Neuronal stem cell (in vitro differentiated cells): ENCODE measurements at regions not wholly inside any gene's neighbourhood (a gene's known extent, or its start where the extent isn't known, plus 50 kb on each side); places are given as distances from the start of the nearest gene placed in this dataset.

ENCODE experiments used
- DNase-seq: peaks from one replicate; pipeline ENCODE4 v3.0.0-alpha.2; 2013; ENCODE audit warnings: low spot score
- H2AFZ ChIP-seq: one replicate; pipeline ENCODE4 v1.6.1; 2013; ENCODE audit warnings: mild to moderate bottlenecking, low read length, inconsistent platforms
- H2AK5ac ChIP-seq: 2 replicates; pipeline ENCODE4 v1.6.1; 2013; ENCODE audit warnings: low read depth, mild to moderate bottlenecking, inconsistent platforms, low read length, moderate library complexity, mixed read lengths
- H2BK120ac ChIP-seq: 2 replicates; pipeline ENCODE4 v1.6.1; 2013; ENCODE audit warnings: low read depth, mild to moderate bottlenecking, inconsistent platforms, low read length, moderate library complexity, mixed read lengths
- H2BK12ac ChIP-seq: one replicate; pipeline ENCODE4 v1.6.1; 2013; ENCODE audit warnings: low read length, inconsistent platforms
- H2BK15ac ChIP-seq: 2 replicates; pipeline ENCODE4 v1.6.1; 2013; ENCODE audit warnings: mild to moderate bottlenecking, low read length, inconsistent platforms, mixed read lengths
- H2BK5ac ChIP-seq: one replicate; pipeline ENCODE4 v1.6.1; 2013; ENCODE audit warnings: inconsistent platforms, mild to moderate bottlenecking, low read length, moderate library complexity
- H3K14ac ChIP-seq: one replicate; pipeline ENCODE4 v1.6.1; 2013; ENCODE audit warnings: low read length, inconsistent platforms
- H3K18ac ChIP-seq: 2 replicates; pipeline ENCODE4 v1.6.1; 2013; ENCODE audit warnings: low read length, inconsistent platforms
- H3K23ac ChIP-seq: 2 replicates; pipeline ENCODE4 v1.6.1; 2013; ENCODE audit warnings: low read depth, mild to moderate bottlenecking, mixed read lengths, low read length, inconsistent platforms; ENCODE audit not compliant: poor library complexity
- H3K27ac ChIP-seq: replicated peaks from 3 replicates; pipeline ENCODE4 v1.5.1; 2013; ENCODE audit warnings: low read length, inconsistent platforms
- H3K27me3 ChIP-seq, 3 experiments: 2 replicates each; pipeline ENCODE4 v1.6.1; 2013; ENCODE audit warnings: low read length in 3 of 3, mild to moderate bottlenecking in 2 of 3, inconsistent platforms in 1 of 3, low read depth in 1 of 3, mixed read lengths in 1 of 3, moderate library complexity in 1 of 3; ENCODE audit not compliant: control insufficient read depth in 3 of 3, insufficient read depth in 3 of 3
- H3K36me3 ChIP-seq, 2 donors: replicated peaks in 1 of 2; 2 replicates each; pipeline ENCODE4 v1.6.1; 2013; ENCODE audit warnings: low read length in 2 of 2; ENCODE audit not compliant: control insufficient read depth in 2 of 2, insufficient read depth in 2 of 2
- H3K4ac ChIP-seq: 2 replicates; pipeline ENCODE4 v1.6.1; 2013; ENCODE audit warnings: inconsistent platforms, mild to moderate bottlenecking, low read length, moderate library complexity
- H3K4me1 ChIP-seq, 2 donors: 1 replicate in 1 of 2; 2 replicates in 1 of 2; pipeline ENCODE4 v1.6.1; 2013; ENCODE audit warnings: low read length in 2 of 2, low read depth in 1 of 2; ENCODE audit not compliant: control insufficient read depth in 2 of 2, insufficient read depth in 1 of 2
- H3K4me2 ChIP-seq: one replicate; pipeline ENCODE4 v1.6.1; 2013; ENCODE audit warnings: mild to moderate bottlenecking, low read length, inconsistent platforms; ENCODE audit not compliant: insufficient read depth, poor library complexity, severe bottlenecking
- H3K4me3 ChIP-seq, 2 donors: 2 replicates each; pipeline ENCODE4 v1.5.1; 2013; ENCODE audit warnings: low read length in 2 of 2, mild to moderate bottlenecking in 2 of 2, inconsistent platforms in 1 of 2, moderate library complexity in 1 of 2
- H3K79me1 ChIP-seq: one replicate; pipeline ENCODE4 v1.6.1; 2013; ENCODE audit warnings: low read depth, mild to moderate bottlenecking, inconsistent platforms, low read length, moderate library complexity
- H3K9ac ChIP-seq: one replicate; pipeline ENCODE4 v1.6.1; 2013; ENCODE audit warnings: mild to moderate bottlenecking, low read depth, low read length, inconsistent platforms; ENCODE audit not compliant: poor library complexity
- H3K9me3 ChIP-seq, 2 donors: replicated peaks in 1 of 2; 2 replicates each; pipeline versions ENCODE3 to v1.6.1; 2013; ENCODE audit warnings: low read length in 2 of 2, mild to moderate bottlenecking in 2 of 2, inconsistent platforms in 1 of 2, low read depth in 1 of 2, mixed read lengths in 1 of 2, moderate library complexity in 1 of 2; ENCODE audit not compliant: control insufficient read depth in 2 of 2, insufficient read depth in 1 of 2
- H4K8ac ChIP-seq: one replicate; pipeline ENCODE4 v1.6.1; 2013; ENCODE audit warnings: low read depth, mild to moderate bottlenecking, inconsistent platforms, low read length, moderate library complexity
- H4K91ac ChIP-seq: one replicate; pipeline ENCODE4 v1.6.1; 2013; ENCODE audit warnings: low read length, low read depth, mild to moderate bottlenecking, inconsistent platforms; ENCODE audit not compliant: poor library complexity
- WGBS, 2 donors: extraction: QIAGEN DNeasy Blood & Tissue Kit; methylation state at CpG; one replicate each; pipeline ENCODE4 v1.1.7; 2013; ENCODE audit warnings: missing lambda C conversion rate in 2 of 2, mixed read lengths in 1 of 2; ENCODE audit not compliant: insufficient read length in 2 of 2, insufficient replicate concordance in 1 of 2; ENCODE audit errors: extremely low coverage in 2 of 2; 5-methylcytosine and 5-hydroxymethylcytosine counted together

- no peak overlapping the region for H3K4me3 ChIP-seq
- no peak overlapping the region for H3K14ac ChIP-seq
- H3K23ac ChIP-seq = no peak overlapping the region
- peaks cover 6 to 52% of the 10 kb centered on the region in 2 donors for H3K36me3 ChIP-seq
- H2BK12ac ChIP-seq = no peak overlapping the region
- peaks cover 0 to 1% of the 10 kb centered on the region in 2 donors for H3K9me3 ChIP-seq
- WGBS, 2 donors = no CpG with 5 or more reads among the region's 10 CpGs
- peaks cover 2 to 16% of the 10 kb centered on the region in 2 donors for H3K4me1 ChIP-seq
- no peak overlapping the region for H2BK120ac ChIP-seq
- H3K27ac ChIP-seq = no peak overlapping the region
- no peak overlapping the region for H4K8ac ChIP-seq
- no peak overlapping the region for H3K18ac ChIP-seq
- no peak overlapping the region for H4K91ac ChIP-seq
- no peaks in the 10 kb centered on the region for H3K27me3 ChIP-seq
- DNase-seq = no peak
- H2BK5ac ChIP-seq = no peak overlapping the region
- no peak overlapping the region for H3K4me2 ChIP-seq
- no peak overlapping the region for H2AFZ ChIP-seq
- no peak overlapping the region for H2AK5ac ChIP-seq
- H3K79me1 ChIP-seq = peaks cover 2% of the 10 kb centered on the region
- H2BK15ac ChIP-seq = no peak overlapping the region
- no peak overlapping the region for H3K4ac ChIP-seq
- H3K9ac ChIP-seq = no peak overlapping the region
These were observed 51.1 kb downstream of the GARRE1 start for GRCh38 chr19:34305221-34306083.

DNA sequence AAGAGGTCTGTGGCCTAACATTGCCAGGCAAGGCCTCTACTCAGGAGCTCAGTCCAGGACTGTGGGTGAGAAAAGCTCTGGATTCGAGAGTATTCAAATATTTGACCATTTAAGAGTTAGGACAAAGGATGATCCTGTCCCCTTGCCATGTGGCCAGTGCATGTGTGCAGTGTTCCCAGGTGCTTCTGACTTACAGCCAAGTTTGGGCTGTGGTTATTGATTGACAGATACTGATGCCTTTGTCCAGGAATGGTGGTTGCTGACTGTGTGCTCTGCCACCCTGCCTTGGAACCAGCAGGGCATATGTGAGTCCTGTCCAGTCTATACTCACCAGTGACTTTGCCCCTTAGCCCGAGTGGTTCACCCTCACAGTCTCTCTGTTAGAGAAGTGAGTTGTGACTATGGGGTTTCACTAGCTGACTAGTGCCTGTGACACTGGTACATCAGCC is 51.9 kb downstream of the GARRE1 start:
- Histone ChIP-seq H3K18ac (no peak overlapping the region), H3K36me3 (peaks cover 3 to 44% of the 10 kb centered on the region in 2 donors), H3K27ac (no peak overlapping the region)

GRCh38 chr19:34306824-34307223 is 52.5 kb downstream of the GARRE1 start:
- Histone ChIP-seq H3K4me3 (peak overlapping the region in 1 of 2 donors; percentile 52), H3K14ac (no peak overlapping the region), H2BK5ac (no peak overlapping the region), H2BK120ac (no peak overlapping the region), H3K4me1 (peaks cover 2 to 16% of the 10 kb centered on the region in 2 donors), H3K9me3 (no peaks in the 10 kb centered on the region), H3K23ac (no peak overlapping the region), H3K79me1 (peaks cover 2% of the 10 kb centered on the region), H4K91ac (no peak overlapping the region), H3K27me3 (no peaks in the 10 kb centered on the region), H2BK15ac (no peak overlapping the region), H3K36me3 (peaks cover 3 to 43% of the 10 kb centered on the region in 2 donors), H2AK5ac (no peak overlapping the region), H4K8ac (no peak overlapping the region), H3K27ac (no peak overlapping the region), H3K4me2 (no peak overlapping the region), H3K18ac (no peak overlapping the region), H3K4ac (no peak overlapping the region), H2BK12ac (no peak overlapping the region), H2AFZ (no peak overlapping the region), H3K9ac (no peak overlapping the region)
- DNase-seq = no peak
- no CpG with 5 or more reads among the region's 6 CpGs for WGBS, 2 donors

More for the DNA sequence above, 51.9 kb downstream of the GARRE1 start:
- Histone ChIP-seq H2BK12ac (no peak overlapping the region), H3K14ac (no peak overlapping the region), H2BK15ac (no peak overlapping the region), H2AK5ac (no peak overlapping the region), H3K4me1 (peaks cover 2 to 16% of the 10 kb centered on the region in 2 donors), H3K9ac (no peak overlapping the region), H3K4me3 (no peak overlapping the region), H3K27me3 (no peaks in the 10 kb centered on the region), H4K8ac (no peak overlapping the region), H3K23ac (no peak overlapping the region), H3K4ac (no peak overlapping the region), H3K4me2 (no peak overlapping the region), H2AFZ (no peak overlapping the region), H2BK5ac (no peak overlapping the region), H3K79me1 (peaks cover 2% of the 10 kb centered on the region), H3K9me3 (no peaks in the 10 kb centered on the region), H4K91ac (no peak overlapping the region), H2BK120ac (no peak overlapping the region)
- DNase-seq = no peak
- no CpG with 5 or more reads among the region's 2 CpGs for WGBS, 2 donors
